GM21786 (cell line): ENCODE measurements at regions not wholly inside any gene's neighbourhood (a gene's known extent, or its start where the extent isn't known, plus 50 kb on each side); places are given as distances from the start of the nearest gene placed in this dataset.
"Not testable (repeated sequence)": the region's sequence is repeated elsewhere in the genome, so short reads cannot be mapped to it uniquely, and the experiment has no call there.

Source experiments
- ATAC-seq: cut with Tn5 transposase; IDR thresholded peaks from one replicate; pipeline ENCODE4 v1.9.1; 2021; ENCODE audit not compliant: unreplicated experiment

GRCh38 chr9:32884482-32884881 is 101.1 kb downstream of the TMEM215 start:
- no peak for ATAC-seq

GRCh38 chr9:32886021-32886420 is 102.7 kb downstream of the TMEM215 start:
- no peak for ATAC-seq

GRCh38 chr9:32894485-32894884 is 106.9 kb downstream of the APTX start:
- not testable (repeated sequence) for ATAC-seq

DNA sequence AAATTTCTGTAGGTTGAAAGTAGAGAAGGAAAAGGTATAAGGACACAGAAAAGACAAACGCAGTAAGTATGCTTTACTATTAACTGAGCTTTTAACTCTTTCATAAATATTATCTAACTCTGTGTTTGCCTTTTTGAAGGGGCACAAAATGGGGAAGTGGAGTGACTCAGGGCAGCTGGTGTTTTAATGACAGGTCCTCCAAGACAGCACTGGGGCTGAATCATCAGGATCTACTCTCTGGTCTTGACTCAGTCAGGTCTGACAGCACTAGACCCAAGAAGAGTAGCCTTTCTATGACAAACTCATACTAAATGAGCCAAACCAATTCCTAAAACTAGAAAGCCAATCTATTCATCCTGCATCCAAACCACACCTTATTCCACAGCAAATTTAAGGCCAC is 102.2 kb downstream of the APTX start:
- ATAC-seq = no peak

GRCh38 chr9:32899761-32900160 is 101.7 kb downstream of the APTX start:
- ATAC-seq = no peak

DNA sequence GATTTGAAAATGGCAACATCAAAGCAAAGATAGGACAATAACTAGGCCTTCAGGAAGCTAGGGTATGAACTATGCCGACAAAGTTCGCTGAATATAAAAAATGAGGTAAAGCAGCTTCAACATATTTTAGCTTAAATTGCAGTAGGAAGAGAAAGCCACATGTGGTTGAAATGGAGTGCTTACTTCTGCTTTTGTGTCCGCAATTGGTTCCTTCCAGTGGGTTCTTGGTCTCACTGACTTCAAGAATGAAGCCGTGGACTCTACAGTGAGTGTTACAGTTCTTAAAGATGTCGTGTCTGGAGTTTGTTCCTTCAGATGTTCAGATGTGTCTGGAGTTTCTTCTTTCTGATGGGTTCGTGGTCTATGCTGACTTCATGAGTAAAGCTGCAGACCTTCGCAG is 95.2 kb downstream of the APTX start:
- peak; percentile 94 for ATAC-seq

DNA sequence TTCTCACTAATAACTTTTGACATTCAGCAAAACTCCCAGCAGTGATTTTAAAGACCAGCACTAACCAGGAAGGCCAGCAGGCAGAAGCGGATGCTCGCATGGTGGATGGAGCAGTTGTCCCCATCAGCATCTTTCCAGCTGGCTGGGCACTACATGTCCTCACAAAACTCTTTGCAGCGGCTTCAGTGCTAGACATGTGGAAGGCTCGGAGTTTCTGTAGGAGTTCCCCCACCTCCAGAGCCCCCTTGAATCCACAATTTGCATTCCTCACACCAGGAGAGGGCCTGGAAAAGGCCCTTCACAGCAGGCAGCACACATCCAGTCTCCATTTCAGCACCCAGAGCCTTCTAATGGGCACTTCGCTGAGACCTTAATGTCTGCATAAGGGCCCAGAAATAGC is 85.6 kb downstream of the APTX start:
- ATAC-seq = no peak

GRCh38 chr9:32918628-32919027 is 82.8 kb downstream of the APTX start:
- no peak for ATAC-seq
